Adrenal gland (tissue), 9 donors: ENCODE measurements at regions not wholly inside any gene's neighbourhood (a gene's known extent, or its start where the extent isn't known, plus 50 kb on each side); places are given as distances from the start of the nearest gene placed in this dataset.
A peak's percentile ranks its signal among the peaks of the same experiment; 100 is the strongest.

ENCODE experiments used
- DNase-seq, 7 donors: peaks; one replicate each; pipeline ENCODE4 v3.0.0-alpha.2; 2019 to 2020
- H3K27ac ChIP-seq, 5 donors: fragments of 200-600 bp; sonication (generic) in 4 of 5; 1 replicate in 3 of 5; 2 replicates in 2 of 5; pipeline versions ENCODE4 v1.5.1 to v1.8.0; 2016 to 2020; ENCODE audit warnings: mild to moderate bottlenecking in 1 of 5
- H3K27me3 ChIP-seq: fragments of 200-600 bp; 2 replicates; pipeline ENCODE4 v1.8.0; 2021
- H3K36me3 ChIP-seq, 2 donors: fragments of 200-600 bp; replicated peaks in 1 of 2; 1 replicate in 1 of 2; 2 replicates in 1 of 2; pipeline versions ENCODE4 v1.5.1 to v1.8.0; 2018 to 2022
- H3K4me1 ChIP-seq, 2 donors: fragments of 200-600 bp; replicated peaks in 1 of 2; 1 replicate in 1 of 2; 2 replicates in 1 of 2; pipeline versions ENCODE4 v1.5.1 to v1.8.0; 2018 to 2021
- H3K4me3 ChIP-seq, 4 donors: fragments of 200-600 bp; sonication (generic) in 3 of 4; one replicate each; pipeline ENCODE4 v1.5.1; 2016 to 2018
- H3K9me3 ChIP-seq, 3 donors: fragments of 200-600 bp; sonication (generic) in 1 of 3; replicated peaks in 1 of 3; 1 replicate in 2 of 3; 2 replicates in 1 of 3; pipeline versions ENCODE4 v1.5.1 to v1.8.0; 2016 to 2021
- POLR2A ChIP-seq, 2 donors: fragments of 450-650 bp; IDR thresholded peaks; one replicate each; pipeline ENCODE4 v1.6.1; 2017; ENCODE audit warnings: antibody characterized with exemption in 2 of 2, mild to moderate bottlenecking in 2 of 2, moderate library complexity in 1 of 2
- WGBS, 4 donors: extraction: QIAGEN DNeasy Blood & Tissue Kit in 2 of 4; methylation state at CpG; one replicate each; pipeline versions ENCODE4 v1.1.5 to v1.1.7; 2013 to 2017; 5-methylcytosine and 5-hydroxymethylcytosine counted together
- intact Hi-C, 2 donors: fragments of 100-400 bp; cut with DNase I; formaldehyde crosslinking; loops; one replicate each; pipeline versions ENCODE4 v1.14.1 to v1.15.0; 2022 to 2023
- TF ChIP-seq, protein P1 (sequence below), 6 experiments: fragments of 450-650 bp in 4 of 6; fragments of 200-600 bp in 2 of 6; sonication (generic) in 1 of 6; IDR thresholded peaks; 1 replicate in 5 of 6; 2 replicates in 1 of 6; pipeline versions ENCODE4 v1.5.1 to v1.8.0; 2016 to 2021; ENCODE audit warnings: antibody characterized with exemption in 6 of 6, mild to moderate bottlenecking in 2 of 6, moderate library complexity in 1 of 6
- donor health status: healthy with polysubstance abuse.
- donor health status: Bipolar disorder and iron deficiency.
- donor health status: DM: yes; HTN: yes; CAD: no.
- donor health status: DM: no; HTN: no; CAD: no.
- donor health status: DM: no; HTN: no; CAD: no.

DNA sequence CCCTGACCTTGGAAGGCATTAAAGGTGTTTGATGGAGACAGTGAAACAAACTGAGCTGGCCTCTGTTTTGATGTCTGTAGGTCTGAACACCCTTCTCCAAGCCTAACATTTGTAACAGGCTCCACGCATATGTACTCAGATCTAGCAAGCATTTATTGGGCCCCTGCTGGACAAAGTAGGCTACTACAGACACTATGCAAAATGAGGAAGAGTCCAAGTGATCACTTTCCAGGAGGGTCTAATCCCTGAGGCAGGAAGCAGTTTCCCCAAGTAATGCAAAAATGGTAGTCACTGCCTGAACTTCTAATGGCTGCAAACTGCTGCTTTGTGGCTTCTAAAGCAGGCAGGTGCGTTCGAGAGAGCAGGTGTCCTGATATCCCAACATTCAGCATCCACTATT is 405.8 kb downstream of the MED13L start:
- TF ChIP-seq POLR2A (IDR thresholded peaks at IDR 0.05), result no peak
- TF ChIP-seq, protein P1, sequence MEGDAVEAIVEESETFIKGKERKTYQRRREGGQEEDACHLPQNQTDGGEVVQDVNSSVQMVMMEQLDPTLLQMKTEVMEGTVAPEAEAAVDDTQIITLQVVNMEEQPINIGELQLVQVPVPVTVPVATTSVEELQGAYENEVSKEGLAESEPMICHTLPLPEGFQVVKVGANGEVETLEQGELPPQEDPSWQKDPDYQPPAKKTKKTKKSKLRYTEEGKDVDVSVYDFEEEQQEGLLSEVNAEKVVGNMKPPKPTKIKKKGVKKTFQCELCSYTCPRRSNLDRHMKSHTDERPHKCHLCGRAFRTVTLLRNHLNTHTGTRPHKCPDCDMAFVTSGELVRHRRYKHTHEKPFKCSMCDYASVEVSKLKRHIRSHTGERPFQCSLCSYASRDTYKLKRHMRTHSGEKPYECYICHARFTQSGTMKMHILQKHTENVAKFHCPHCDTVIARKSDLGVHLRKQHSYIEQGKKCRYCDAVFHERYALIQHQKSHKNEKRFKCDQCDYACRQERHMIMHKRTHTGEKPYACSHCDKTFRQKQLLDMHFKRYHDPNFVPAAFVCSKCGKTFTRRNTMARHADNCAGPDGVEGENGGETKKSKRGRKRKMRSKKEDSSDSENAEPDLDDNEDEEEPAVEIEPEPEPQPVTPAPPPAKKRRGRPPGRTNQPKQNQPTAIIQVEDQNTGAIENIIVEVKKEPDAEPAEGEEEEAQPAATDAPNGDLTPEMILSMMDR (IDR thresholded peaks at IDR 0.05), result peak; percentile 33 to 58 (median 44)

DNA sequence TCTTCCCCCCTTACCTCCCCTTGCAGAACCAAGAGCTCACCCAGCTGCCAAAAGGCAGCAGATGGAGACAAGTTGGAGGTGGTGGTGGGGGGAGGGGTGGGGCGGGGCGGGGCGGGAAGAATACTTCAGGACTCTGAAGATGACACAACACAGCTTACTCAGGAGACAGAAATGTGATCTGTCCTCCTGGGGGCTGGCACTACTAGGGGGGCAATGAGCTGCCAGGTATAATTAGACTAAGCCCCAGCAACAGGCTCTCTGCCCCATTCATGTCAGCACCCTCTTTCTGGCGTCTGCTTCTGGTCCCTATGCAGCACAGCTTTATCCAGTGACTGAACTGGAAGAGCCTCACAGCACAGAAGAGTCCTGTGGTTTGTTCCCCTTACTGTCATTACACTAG is 407.0 kb downstream of the MED13L start:
- 56 to 74% (median 73%) methylated on average over 4 of the region's 4 CpGs for WGBS, 4 donors
- TF ChIP-seq, protein P1 (IDR thresholded peaks at IDR 0.05), result no peak
- TF ChIP-seq POLR2A (IDR thresholded peaks at IDR 0.05), result no peak
- DNase-seq, result no peak
- intact Hi-C loops, result no loop called here
- Histone ChIP-seq H3K27ac (no peak overlapping the region), H3K4me1 (no peaks in the 10 kb centered on the region), H3K27me3 (no peaks in the 10 kb centered on the region), H3K4me3 (no peak overlapping the region), H3K36me3 (no peaks in the 10 kb centered on the region), H3K9me3 (no peaks in the 10 kb centered on the region)

More for the DNA sequence above, 405.8 kb downstream of the MED13L start:
- DNase-seq, result peak in 3 of 7 donors; percentile 19 to 31 (median 24)
- no peaks in the 10 kb centered on the region for H3K36me3 ChIP-seq
- no peaks in the 10 kb centered on the region for H3K4me1 ChIP-seq
- 47 to 69% (median 58%) methylated on average over 2 to 3 of the region's 3 CpGs for WGBS, 4 donors
- no peaks in the 10 kb centered on the region for H3K27me3 ChIP-seq
- H3K4me3 ChIP-seq, result no peak overlapping the region
- intact Hi-C loops, result no loop called here
- no peak overlapping the region for H3K27ac ChIP-seq
- H3K9me3 ChIP-seq, result no peaks in the 10 kb centered on the region

DNA sequence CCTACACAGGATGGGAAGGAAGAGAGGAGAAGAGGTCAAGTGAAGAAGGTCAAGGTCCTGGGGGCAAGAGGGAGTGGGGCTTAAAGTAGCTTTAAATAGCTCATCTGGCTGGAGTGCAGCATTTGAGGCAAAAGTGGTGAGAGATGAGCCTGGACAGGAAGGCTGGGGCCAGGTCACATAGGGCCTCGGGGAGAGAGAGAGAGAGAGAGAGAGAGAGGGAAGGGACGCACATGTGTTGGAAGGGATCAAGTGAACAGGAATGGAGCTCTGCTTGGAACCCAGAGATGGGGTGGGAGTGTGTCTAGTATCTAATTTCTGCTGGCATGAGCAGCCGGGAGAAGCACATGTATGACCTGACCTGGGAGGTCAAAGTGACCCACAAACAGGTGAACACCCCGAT is 407.5 kb downstream of the MED13L start:
- 69 to 78% (median 73%) methylated on average over 4 of the region's 4 CpGs for WGBS, 4 donors

DNA sequence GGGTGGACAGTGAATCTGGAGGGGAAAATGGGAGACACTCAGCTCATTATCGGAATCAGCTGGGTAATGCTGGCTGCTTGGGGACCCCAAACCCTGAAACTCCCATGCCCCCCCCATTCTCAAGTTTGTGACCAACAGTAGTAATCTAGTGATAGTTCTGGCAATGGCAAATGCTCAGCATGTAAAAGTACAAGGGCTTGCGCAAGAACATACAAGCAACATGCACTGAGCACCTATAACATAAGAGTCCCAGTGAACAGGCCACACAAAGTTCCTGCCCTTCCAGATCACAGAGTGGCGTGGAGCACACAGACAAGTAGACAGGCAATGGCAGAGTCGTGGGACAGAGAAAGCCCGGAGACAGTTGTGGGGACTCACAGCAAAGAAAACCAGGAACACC is 407.9 kb downstream of the MED13L start:
- 79 to 83% (median 81%) methylated on average over 5 of the region's 5 CpGs for WGBS, 4 donors
- no peak for TF ChIP-seq POLR2A (IDR thresholded peaks at IDR 0.05)
- TF ChIP-seq, protein P1 (IDR thresholded peaks at IDR 0.05), result no peak
- no peaks in the 10 kb centered on the region for H3K36me3 ChIP-seq
- peak overlapping the region in 1 of 5 donors; percentile 10 for H3K27ac ChIP-seq
- H3K4me1 ChIP-seq, result no peaks in the 10 kb centered on the region
- H3K27me3 ChIP-seq, result no peaks in the 10 kb centered on the region
- H3K9me3 ChIP-seq, result no peaks in the 10 kb centered on the region
- intact Hi-C loops, result no loop called here
- no peak overlapping the region for H3K4me3 ChIP-seq
- DNase-seq, result no peak

More for the DNA sequence above, 407.5 kb downstream of the MED13L start:
- no peaks in the 10 kb centered on the region for H3K4me1 ChIP-seq
- H3K9me3 ChIP-seq, result no peaks in the 10 kb centered on the region
- no peak overlapping the region for H3K4me3 ChIP-seq
- TF ChIP-seq, protein P1 (IDR thresholded peaks at IDR 0.05), result no peak
- no peak for TF ChIP-seq POLR2A (IDR thresholded peaks at IDR 0.05)
- intact Hi-C loops, result no loop called here
- DNase-seq, result no peak
- no peaks in the 10 kb centered on the region for H3K36me3 ChIP-seq
- H3K27ac ChIP-seq, result no peak overlapping the region
- H3K27me3 ChIP-seq, result no peaks in the 10 kb centered on the region
